ENCODE measurements at regions not wholly inside any gene's neighbourhood (a gene's known extent, or its start where the extent isn't known, plus 50 kb on each side); places are given as distances from the start of the nearest gene placed in this dataset.

- Histone ChIP-seq H3K9me3 (no peaks in the 10 kb centered on the region), H4K20me1 (no peaks in the 10 kb centered on the region), H3K4me1 (no peaks in the 10 kb centered on the region), H3K27ac (no peak overlapping the region), H3K4me2 (no peak overlapping the region), H3K4me3 (no peak overlapping the region), H3K27me3 (no peaks in the 10 kb centered on the region), H3K36me3 (no peaks in the 10 kb centered on the region), H3K9ac (no peak overlapping the region)
- no peak for TF ChIP-seq Cebpa-rat (IDR thresholded peaks at IDR 0.05)
Measured at GRCh38 chr12:105744371-105745058, 394.2 kb downstream of the NUAK1 start.

GRCh38 chr12:105745811-105746210 lies 392.9 kb downstream of the NUAK1 start:
- no peaks in the 10 kb centered on the region for H3K9me3 ChIP-seq
- no peak overlapping the region for H3K4me2 ChIP-seq
- no peak overlapping the region for H3K9ac ChIP-seq
- H3K27me3 ChIP-seq = no peaks in the 10 kb centered on the region
- H4K20me1 ChIP-seq = no peaks in the 10 kb centered on the region
- no peaks in the 10 kb centered on the region for H3K36me3 ChIP-seq
- no peak overlapping the region for H3K27ac ChIP-seq
- H3K4me1 ChIP-seq = no peaks in the 10 kb centered on the region
- no peak overlapping the region for H3K4me3 ChIP-seq
- TF ChIP-seq Cebpa-rat (IDR thresholded peaks at IDR 0.05) = no peak

GRCh38 chr12:105748806-105749600 lies 389.8 kb downstream of the NUAK1 start:
- Histone ChIP-seq H3K4me3 (no peak overlapping the region), H3K9me3 (no peaks in the 10 kb centered on the region), H3K27me3 (no peaks in the 10 kb centered on the region), H3K36me3 (no peaks in the 10 kb centered on the region), H3K4me1 (no peaks in the 10 kb centered on the region), H3K4me2 (no peak overlapping the region), H3K27ac (no peak overlapping the region), H4K20me1 (no peaks in the 10 kb centered on the region), H3K9ac (no peak overlapping the region)
- no peak for TF ChIP-seq Cebpa-rat (IDR thresholded peaks at IDR 0.05)

- no peak for TF ChIP-seq Cebpa-rat (IDR thresholded peaks at IDR 0.05)
- no peaks in the 10 kb centered on the region for H3K27me3 ChIP-seq
- H3K9me3 ChIP-seq = no peaks in the 10 kb centered on the region
- no peaks in the 10 kb centered on the region for H4K20me1 ChIP-seq
- no peak overlapping the region for H3K4me3 ChIP-seq
- H3K4me1 ChIP-seq = no peaks in the 10 kb centered on the region
- H3K4me2 ChIP-seq = no peak overlapping the region
- H3K27ac ChIP-seq = no peak overlapping the region
- H3K36me3 ChIP-seq = no peaks in the 10 kb centered on the region
- no peak overlapping the region for H3K9ac ChIP-seq
Measured at GRCh38 chr12:105750096-105750495, 388.7 kb downstream of the NUAK1 start.

- no peak overlapping the region for H3K27ac ChIP-seq
- TF ChIP-seq Cebpa-rat (IDR thresholded peaks at IDR 0.05) = no peak
Measured at GRCh38 chr12:105754313-105754712, 384.4 kb downstream of the NUAK1 start.

GRCh38 chr12:105756961-105757360 lies 381.8 kb downstream of the NUAK1 start:
- Histone ChIP-seq H3K9me3 (no peaks in the 10 kb centered on the region), H3K27ac (no peak overlapping the region), H4K20me1 (no peaks in the 10 kb centered on the region), H3K36me3 (no peaks in the 10 kb centered on the region), H3K27me3 (no peaks in the 10 kb centered on the region), H3K9ac (no peak overlapping the region), H3K4me1 (no peaks in the 10 kb centered on the region), H3K4me2 (no peak overlapping the region), H3K4me3 (no peak overlapping the region)
- TF ChIP-seq Cebpa-rat (IDR thresholded peaks at IDR 0.05) = no peak

More at GRCh38 chr12:105754313-105754712, 384.4 kb downstream of the NUAK1 start:
- H3K27me3 ChIP-seq = no peaks in the 10 kb centered on the region
- H3K4me2 ChIP-seq = no peak overlapping the region
- no peaks in the 10 kb centered on the region for H3K9me3 ChIP-seq
- H3K4me1 ChIP-seq = no peaks in the 10 kb centered on the region
- no peak overlapping the region for H3K4me3 ChIP-seq
- no peak overlapping the region for H3K9ac ChIP-seq
- H3K36me3 ChIP-seq = no peaks in the 10 kb centered on the region
- H4K20me1 ChIP-seq = no peaks in the 10 kb centered on the region

GRCh38 chr12:105759149-105759548 lies 379.6 kb downstream of the NUAK1 start:
- H3K4me2 ChIP-seq = no peak overlapping the region
- no peaks in the 10 kb centered on the region for H3K36me3 ChIP-seq
- H3K27me3 ChIP-seq = no peaks in the 10 kb centered on the region
- no peak for TF ChIP-seq Cebpa-rat (IDR thresholded peaks at IDR 0.05)
- no peak overlapping the region for H3K9ac ChIP-seq
- no peaks in the 10 kb centered on the region for H4K20me1 ChIP-seq
- H3K27ac ChIP-seq = no peak overlapping the region
- H3K4me1 ChIP-seq = no peaks in the 10 kb centered on the region
- H3K4me3 ChIP-seq = no peak overlapping the region
- H3K9me3 ChIP-seq = no peaks in the 10 kb centered on the region

GRCh38 chr12:105761075-105761474 lies 377.7 kb downstream of the NUAK1 start:
- Histone ChIP-seq H3K9ac (no peak overlapping the region), H3K9me3 (no peaks in the 10 kb centered on the region), H3K27ac (no peak overlapping the region), H3K27me3 (no peaks in the 10 kb centered on the region), H3K4me2 (no peak overlapping the region), H3K4me3 (no peak overlapping the region), H4K20me1 (no peaks in the 10 kb centered on the region), H3K36me3 (no peaks in the 10 kb centered on the region), H3K4me1 (no peaks in the 10 kb centered on the region)
- no peak for TF ChIP-seq Cebpa-rat (IDR thresholded peaks at IDR 0.05)

- no peak for TF ChIP-seq Cebpa-rat (IDR thresholded peaks at IDR 0.05)
- Histone ChIP-seq H3K27me3 (no peaks in the 10 kb centered on the region), H3K9me3 (no peaks in the 10 kb centered on the region), H3K9ac (no peak overlapping the region), H3K4me1 (no peaks in the 10 kb centered on the region), H3K4me2 (no peak overlapping the region), H3K4me3 (no peak overlapping the region), H4K20me1 (no peaks in the 10 kb centered on the region), H3K36me3 (no peaks in the 10 kb centered on the region), H3K27ac (no peak overlapping the region)
Measured at GRCh38 chr12:105764216-105764835, 374.4 kb downstream of the NUAK1 start.
